H1 (cell line): ENCODE measurements at regions not wholly inside any gene's neighbourhood (a gene's known extent, or its start where the extent isn't known, plus 50 kb on each side); places are given as distances from the start of the nearest gene placed in this dataset.

Experiments
- CTCF ChIA-PET: fragments of 300-600 bp; sonication (Branson Sonifier 250); formaldehyde crosslinking; loops from one replicate; lab custom pipeline; 2021; ENCODE audit not compliant: partially characterized antibody; lab: Charles Lee
- POLR2A ChIA-PET: fragments of 300-600 bp; sonication (Branson Sonifier 250); formaldehyde crosslinking; loops from one replicate; lab custom pipeline; 2021; ENCODE audit warnings: inconsistent platforms; ENCODE audit not compliant: partially characterized antibody; lab: Charles Lee
- DNase-seq, 2 experiments: peaks; one replicate each; pipeline versions ENCODE4 v3.0.0 to v3.0.0-alpha.2; 2010 to 2022; ENCODE audit warnings: low spot score in 2 of 2, low read depth in 1 of 2, mixed read lengths in 1 of 2
- FAIRE-seq: peaks from 2 replicates; lab custom pipeline; 2011; peaks lifted over from hg19 to GRCh38; lab: Jason Lieb, UNC
- H2AFZ ChIP-seq: 2 replicates; pipeline ENCODE4 v1.8.1; 2012; ENCODE audit warnings: low read length, inconsistent platforms
- H2AK5ac ChIP-seq: 2 replicates; pipeline ENCODE4 v1.6.1; 2013; ENCODE audit warnings: low read depth, low read length
- H2BK120ac ChIP-seq: replicated peaks from 2 replicates; pipeline ENCODE3; 2013; ENCODE audit warnings: low read depth, low read length, inconsistent platforms
- H2BK12ac ChIP-seq: 2 replicates; pipeline ENCODE4 v1.6.1; 2013; ENCODE audit warnings: low read depth, low read length
- H2BK15ac ChIP-seq: 2 replicates; pipeline ENCODE4 v1.6.1; 2013; ENCODE audit warnings: low read length
- H2BK20ac ChIP-seq: 2 replicates; pipeline ENCODE4 v1.6.1; 2013; ENCODE audit warnings: low read length
- H2BK5ac ChIP-seq: 2 replicates; pipeline ENCODE4 v1.6.1; 2013; ENCODE audit warnings: low read depth, low read length
- H3K14ac ChIP-seq: 2 replicates; pipeline ENCODE4 v1.6.1; 2013; ENCODE audit warnings: inconsistent platforms; ENCODE audit not compliant: insufficient read length
- H3K18ac ChIP-seq: 2 replicates; pipeline ENCODE4 v1.6.1; 2013; ENCODE audit warnings: low read length; ENCODE audit errors: extremely low read depth
- H3K23ac ChIP-seq: 2 replicates; pipeline ENCODE4 v1.6.1; 2013; ENCODE audit warnings: inconsistent platforms; ENCODE audit not compliant: insufficient read length
- H3K23me2 ChIP-seq: 2 replicates; pipeline ENCODE4 v1.6.1; 2013; ENCODE audit warnings: low read depth, low read length
- H3K27ac ChIP-seq: 2 replicates; pipeline ENCODE4 v1.6.1; 2011; ENCODE audit warnings: low read depth, low read length, inconsistent platforms
- H3K27me3 ChIP-seq, 4 experiments: replicated peaks in 1 of 4; 1 replicate in 1 of 4; 2 replicates in 3 of 4; pipeline versions ENCODE4 v1.6.1 to v1.8.1; 2011 to 2013; ENCODE audit warnings: low read length in 3 of 4, mild to moderate bottlenecking in 3 of 4, inconsistent platforms in 2 of 4, mixed read lengths in 2 of 4, moderate library complexity in 1 of 4; ENCODE audit not compliant: control insufficient read depth in 3 of 4, insufficient read depth in 3 of 4; ENCODE audit errors: extremely low read depth in 1 of 4
- H3K36me3 ChIP-seq, 4 experiments: 2 replicates each; pipeline versions ENCODE4 v1.6.1 to v1.8.1; 2011 to 2013; ENCODE audit warnings: mild to moderate bottlenecking in 4 of 4, low read length in 3 of 4, moderate library complexity in 2 of 4, control low read depth in 1 of 4, inconsistent platforms in 1 of 4; ENCODE audit not compliant: insufficient read depth in 4 of 4, control insufficient read depth in 2 of 4
- H3K4ac ChIP-seq: replicated peaks from 2 replicates; pipeline ENCODE3; 2013; ENCODE audit warnings: low read length, low read depth, mixed read lengths, inconsistent platforms; ENCODE audit not compliant: insufficient read length
- H3K4me1 ChIP-seq, 4 experiments: replicated peaks in 1 of 4; 1 replicate in 1 of 4; 2 replicates in 3 of 4; pipeline versions ENCODE4 v1.6.1 to v1.8.1; 2011 to 2013; ENCODE audit warnings: low read length in 3 of 4, inconsistent platforms in 2 of 4, mixed read lengths in 1 of 4; ENCODE audit not compliant: insufficient read depth in 4 of 4, control insufficient read depth in 3 of 4
- H3K4me2 ChIP-seq, 2 experiments: 2 replicates each; pipeline versions ENCODE4 v1.6.1 to v1.8.1; 2011 to 2013; ENCODE audit warnings: low read depth in 2 of 2, low read length in 2 of 2, control low read depth in 1 of 2, inconsistent platforms in 1 of 2, mild to moderate bottlenecking in 1 of 2; ENCODE audit not compliant: insufficient read depth in 1 of 2
- H3K4me3 ChIP-seq, 4 experiments: fragments of 200-600, 300-600 bp in 1 of 4; sonication (generic), shearing (Covaris generic), sonication (Bioruptor Twin) in 1 of 4; 2 replicates each; pipeline versions ENCODE4 v1.5.1 to v1.8.1; 2011 to 2016; ENCODE audit warnings: low read length in 4 of 4, low read depth in 3 of 4, control low read depth in 2 of 4, inconsistent platforms in 2 of 4, mild to moderate bottlenecking in 2 of 4, mixed read lengths in 1 of 4, moderate library complexity in 1 of 4; ENCODE audit not compliant: insufficient read depth in 2 of 4; ENCODE audit errors: extremely low read depth in 1 of 4
- H3K56ac ChIP-seq: replicated peaks from 2 replicates; pipeline ENCODE3; 2013; ENCODE audit warnings: low read depth, mild to moderate bottlenecking, mixed read lengths, low read length, inconsistent platforms; ENCODE audit not compliant: insufficient read length
- H3K79me1 ChIP-seq: 2 replicates; pipeline ENCODE4 v1.6.1; 2013; ENCODE audit warnings: low read depth, low read length, control low read depth
- H3K79me2 ChIP-seq, 2 experiments: 2 replicates each; pipeline versions ENCODE4 v1.6.1 to v1.8.1; 2012 to 2013; ENCODE audit warnings: low read length in 2 of 2, mild to moderate bottlenecking in 2 of 2, inconsistent platforms in 1 of 2; ENCODE audit not compliant: insufficient read depth in 2 of 2, control insufficient read depth in 1 of 2
- H3K9ac ChIP-seq, 4 experiments: replicated peaks in 1 of 4; 1 replicate in 1 of 4; 2 replicates in 3 of 4; pipeline versions ENCODE4 v1.6.1 to v1.8.1; 2011 to 2013; ENCODE audit warnings: low read depth in 3 of 4, low read length in 3 of 4, control low read depth in 2 of 4, mild to moderate bottlenecking in 2 of 4, moderate library complexity in 2 of 4, inconsistent platforms in 1 of 4; ENCODE audit errors: extremely low read depth in 1 of 4
- H3K9me3 ChIP-seq, 2 experiments: 2 replicates each; pipeline versions ENCODE4 v1.6.1 to v1.8.1; 2012 to 2013; ENCODE audit warnings: mild to moderate bottlenecking in 2 of 2, moderate library complexity in 2 of 2, control low read depth in 1 of 2, inconsistent platforms in 1 of 2, low read depth in 1 of 2, low read length in 1 of 2, mixed read lengths in 1 of 2; ENCODE audit not compliant: insufficient read depth in 2 of 2
- H4K20me1 ChIP-seq, 2 experiments: replicated peaks in 1 of 2; 2 replicates each; pipeline versions ENCODE3 to v1.8.1; 2011 to 2013; ENCODE audit warnings: inconsistent platforms in 2 of 2, low read length in 2 of 2, mild to moderate bottlenecking in 1 of 2; ENCODE audit not compliant: insufficient read depth in 2 of 2, control insufficient read depth in 1 of 2
- H4K5ac ChIP-seq: 2 replicates; pipeline ENCODE4 v1.6.1; 2013; ENCODE audit warnings: low read length, low read depth, mixed read lengths, inconsistent platforms; ENCODE audit not compliant: insufficient read length
- H4K8ac ChIP-seq: 2 replicates; pipeline ENCODE4 v1.8.0; 2013; ENCODE audit warnings: mild to moderate bottlenecking, moderate library complexity, low read length, inconsistent platforms; ENCODE audit not compliant: insufficient read depth; ENCODE audit errors: extremely low read depth
- H4K91ac ChIP-seq: replicated peaks from 2 replicates; pipeline ENCODE3; 2013; ENCODE audit warnings: low read length, mixed read lengths, inconsistent platforms; ENCODE audit not compliant: insufficient read length
- BCL11A ChIP-seq, 2 experiments: IDR thresholded peaks; one replicate each; pipeline ENCODE4 v1.6.1; 2011; ENCODE audit warnings: low read depth in 2 of 2, low read length in 2 of 2, mild to moderate bottlenecking in 2 of 2
- CHD1 ChIP-seq: IDR thresholded peaks from 2 replicates; pipeline ENCODE4 v1.6.1; 2012; ENCODE audit warnings: low read depth, low read length, improper control_type of control experiment
- WGBS, 2 experiments: shearing (Covaris generic) in 1 of 2; methylation state at CpG; one replicate each; pipeline versions ENCODE4 v1.1.6 to v1.1.7; 2013 to 2015; ENCODE audit warnings: low lambda C conversion rate in 2 of 2, mixed read lengths in 2 of 2, inconsistent platforms in 1 of 2, low coverage in 1 of 2, missing lambda C conversion rate in 1 of 2; ENCODE audit not compliant: insufficient replicate concordance in 2 of 2, insufficient coverage in 1 of 2, insufficient read length in 1 of 2; ENCODE audit errors: extremely low coverage in 1 of 2, missing lambda C conversion rate in 1 of 2; 5-methylcytosine and 5-hydroxymethylcytosine counted together

DNA sequence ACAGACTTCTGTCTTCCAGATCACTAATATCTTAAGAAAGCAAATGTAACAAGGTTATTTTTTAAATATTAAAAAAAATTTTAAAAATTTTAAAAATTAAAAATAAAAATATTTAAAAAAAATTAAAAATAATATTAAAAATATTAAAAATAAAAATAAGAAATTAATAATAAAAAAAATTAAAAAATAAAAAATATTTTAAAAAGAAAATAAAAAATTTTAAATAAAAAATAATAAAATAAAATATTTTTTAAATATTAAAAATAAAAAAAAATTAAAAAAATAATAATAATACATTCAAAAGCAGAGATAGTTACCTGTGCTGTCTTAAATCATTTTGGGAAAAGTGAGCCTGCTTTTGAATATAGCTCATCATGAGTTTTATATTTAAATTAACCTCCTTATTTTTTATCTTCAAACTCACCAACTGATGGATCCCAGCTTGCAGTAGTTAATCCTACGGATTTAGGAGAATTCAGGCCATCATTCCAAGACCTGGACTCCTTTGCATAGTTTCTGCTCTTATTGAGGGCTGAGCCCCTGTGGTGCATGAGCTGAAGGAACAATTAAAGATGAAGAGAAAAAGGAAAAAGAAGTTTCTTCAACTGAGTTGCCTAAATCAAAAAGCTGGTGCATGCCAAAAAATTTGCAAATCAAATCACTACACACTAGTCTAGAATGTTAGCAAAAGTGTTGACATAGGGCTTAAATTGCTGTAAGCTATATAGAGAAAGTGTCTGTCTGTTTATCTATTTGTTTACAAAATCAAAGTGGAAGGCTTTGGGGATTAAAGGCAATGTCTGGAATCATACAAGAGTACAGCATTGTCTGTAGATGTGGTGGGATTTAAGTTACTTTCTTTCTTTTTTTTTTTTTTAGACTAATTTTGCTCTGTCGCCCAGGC is 50.5 kb upstream of the ZNF438 start:
- no peak overlapping the region for H3K4me2 ChIP-seq
- no peaks in the 10 kb centered on the region for H3K4me1 ChIP-seq
- H3K23me2 ChIP-seq: no peaks in the 10 kb centered on the region
- no peak overlapping the region for H2AFZ ChIP-seq
- no peak overlapping the region for H2BK12ac ChIP-seq
- no peaks in the 10 kb centered on the region for H3K36me3 ChIP-seq
- DNase-seq: no peak
- no peak overlapping the region for H2BK15ac ChIP-seq
- TF ChIP-seq CHD1 (no peak), BCL11A (IDR thresholded peaks at IDR 0.05; ENCODE audit: low read depth in 2 of 2, low read length in 2 of 2) (no peak)
- no peak overlapping the region for H3K56ac ChIP-seq
- H2BK120ac ChIP-seq: no peak overlapping the region
- no peaks in the 10 kb centered on the region for H4K20me1 ChIP-seq
- ChIA-PET CTCF (interaction anchor here (1.0 to 2.7 kb wide), 5 partner anchors 10 to 330 kb away, joined by 3 to 9 read pairs (median 5); no protein-coding TSS in a partner anchor), POLR2A (no interaction called here)
- H2BK5ac ChIP-seq: no peak overlapping the region
- no peak for FAIRE-seq
- no peak overlapping the region for H3K4me3 ChIP-seq
- H2BK20ac ChIP-seq: no peak overlapping the region
- H3K14ac ChIP-seq: no peak overlapping the region
- no peak overlapping the region for H4K8ac ChIP-seq
- H2AK5ac ChIP-seq: no peak overlapping the region
- no peak overlapping the region for H4K5ac ChIP-seq
- no peak overlapping the region for H4K91ac ChIP-seq
- no peak overlapping the region; a peak in 1 of 7 replicates for H3K9ac ChIP-seq
- no peaks in the 10 kb centered on the region for H3K79me2 ChIP-seq
- no peaks in the 10 kb centered on the region for H3K9me3 ChIP-seq
- 71% methylated on average over 1 of the region's 2 CpGs; no CpG with 5 or more reads in 1 of the 2 experiments for WGBS, 2 experiments
- H3K79me1 ChIP-seq: no peaks in the 10 kb centered on the region
- H3K4ac ChIP-seq: no peak overlapping the region
- H3K23ac ChIP-seq: no peak overlapping the region
- no peak overlapping the region for H3K27ac ChIP-seq
- H3K18ac ChIP-seq: no peak overlapping the region
- no peaks in the 10 kb centered on the region for H3K27me3 ChIP-seq
